AG09319 (cell line): ENCODE measurements at regions not wholly inside any gene's neighbourhood (a gene's known extent, or its start where the extent isn't known, plus 50 kb on each side); places are given as distances from the start of the nearest gene placed in this dataset.

Experiments
- DNase-seq: peaks from one replicate; pipeline ENCODE4 v3.0.0-alpha.2; 2010; ENCODE audit warnings: low read depth; ENCODE audit errors: extremely low read depth
- CTCF ChIP-seq: IDR thresholded peaks from 2 replicates; pipeline ENCODE4 v1.5.1; 2011; ENCODE audit warnings: low read depth, mild to moderate bottlenecking, inconsistent platforms, low read length, moderate library complexity

GRCh38 chr2:96438589-96438988 lies 66.6 kb downstream of the NEURL3 start:
- DNase-seq = no peak
- TF ChIP-seq CTCF = no peak

- no peak for TF ChIP-seq CTCF
- DNase-seq = no peak
These were observed 67.6 kb downstream of the NEURL3 start for GRCh38 chr2:96437512-96437911.

- no peak for TF ChIP-seq CTCF
- no peak for DNase-seq
These were observed 68.2 kb downstream of the NEURL3 start for GRCh38 chr2:96436961-96437360.

DNA sequence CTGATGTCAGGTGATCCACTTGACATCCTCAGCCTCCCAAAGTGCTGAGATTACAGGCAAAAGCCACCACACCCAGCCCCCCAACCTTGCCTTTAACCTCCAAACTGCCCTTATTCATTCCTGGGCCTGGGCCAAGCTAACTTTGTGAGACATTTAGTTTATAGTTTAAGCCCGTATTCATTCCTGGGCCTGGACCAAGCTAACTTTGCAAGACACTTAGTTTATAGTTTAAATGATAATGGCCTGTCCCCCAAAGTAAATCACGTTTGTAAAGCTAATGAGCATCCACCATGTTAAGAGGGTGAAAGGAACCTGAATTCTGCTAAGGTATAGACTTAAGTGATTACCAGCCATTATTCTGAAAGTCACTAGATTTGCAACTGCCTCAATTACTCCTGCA lies 68.7 kb downstream of the NEURL3 start:
- DNase-seq = no peak
- TF ChIP-seq CTCF = no peak

GRCh38 chr2:96431319-96431718 lies 73.8 kb downstream of the NEURL3 start:
- DNase-seq = no peak
- TF ChIP-seq CTCF = no peak

GRCh38 chr2:96430394-96430988 lies 74.7 kb downstream of the NEURL3 start:
- no peak for DNase-seq
- no peak for TF ChIP-seq CTCF

- no peak for TF ChIP-seq CTCF
- no peak for DNase-seq
These were observed 77.2 kb downstream of the NEURL3 start for GRCh38 chr2:96427917-96428316.
